ENCODE measurements at regions not wholly inside any gene's neighbourhood (a gene's known extent, or its start where the extent isn't known, plus 50 kb on each side); places are given as distances from the start of the nearest gene placed in this dataset.

DNA sequence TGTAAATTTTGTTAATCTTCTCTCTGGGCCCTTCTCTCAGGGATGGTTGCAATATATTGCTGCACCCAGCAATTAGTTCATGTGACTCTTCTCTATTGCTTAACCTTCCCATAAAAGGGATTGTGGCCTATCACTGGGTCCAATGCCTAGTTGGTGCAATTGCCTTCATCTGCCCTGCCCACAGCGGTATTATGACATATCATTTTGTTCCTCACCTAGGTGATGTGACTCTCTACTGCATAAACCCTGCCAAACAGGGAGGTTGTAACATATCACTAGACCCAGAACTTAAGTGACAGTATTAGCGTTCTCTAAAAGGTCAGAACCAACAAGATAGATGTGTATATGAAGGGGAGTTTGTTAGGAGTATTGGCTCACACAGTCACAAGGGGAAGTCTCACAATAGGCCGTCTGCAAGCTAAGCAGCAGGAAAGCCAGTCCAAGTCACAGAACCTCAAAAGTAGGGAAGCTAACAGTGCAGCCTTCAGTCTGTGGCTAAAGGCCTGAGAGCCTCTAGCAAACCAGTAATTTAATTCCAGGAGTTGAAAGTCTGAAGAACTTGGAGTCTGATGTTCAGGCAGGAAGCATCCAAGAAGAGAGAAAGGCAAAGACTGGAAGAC lies 317.8 kb downstream of the RPS4Y2 start:
- H3K36me3 Mint-ChIP-seq (ENCODE audit: low read depth): peaks cover 3% of the 10 kb centered on the region
- no peak overlapping the region for H3K27ac Mint-ChIP-seq
- H3K9me3 ChIP-seq (ENCODE audit: control insufficient read depth, low read length, poor library complexity, severe bottlenecking): no peaks in the 10 kb centered on the region
- H3K27me3 Mint-ChIP-seq: no peaks in the 10 kb centered on the region
- ATAC-seq (no peak), DNase-seq (no peak)
- H3K4me1 Mint-ChIP-seq: peaks cover 6% of the 10 kb centered on the region
- H3K4me3 Mint-ChIP-seq: no peak overlapping the region

GRCh38 chrY:21075658-21076057 lies 319.8 kb downstream of the RPS4Y2 start:
- no peak overlapping the region for H3K27ac Mint-ChIP-seq
- H3K27me3 Mint-ChIP-seq: no peaks in the 10 kb centered on the region
- DNase-seq (no peak), ATAC-seq (no peak)
- H3K4me1 Mint-ChIP-seq: peaks cover 6% of the 10 kb centered on the region
- no peaks in the 10 kb centered on the region for H3K9me3 ChIP-seq (ENCODE audit: control insufficient read depth, low read length, poor library complexity, severe bottlenecking)
- no peak overlapping the region for H3K4me3 Mint-ChIP-seq
- H3K36me3 Mint-ChIP-seq (ENCODE audit: low read depth): peaks cover 3% of the 10 kb centered on the region

- peaks cover 2% of the 10 kb centered on the region for H3K4me1 Mint-ChIP-seq
- no peak overlapping the region for H3K4me3 Mint-ChIP-seq
- H3K36me3 Mint-ChIP-seq (ENCODE audit: low read depth): peaks cover 3% of the 10 kb centered on the region
- no peaks in the 10 kb centered on the region for H3K27me3 Mint-ChIP-seq
- no peak for DNase-seq
- no peaks in the 10 kb centered on the region for H3K9me3 ChIP-seq (ENCODE audit: control insufficient read depth, low read length, poor library complexity, severe bottlenecking)
- H3K27ac Mint-ChIP-seq: no peak overlapping the region
- no peak for ATAC-seq
Observed at GRCh38 chrY:21079670-21080069, 323.8 kb downstream of the RPS4Y2 start.

DNA sequence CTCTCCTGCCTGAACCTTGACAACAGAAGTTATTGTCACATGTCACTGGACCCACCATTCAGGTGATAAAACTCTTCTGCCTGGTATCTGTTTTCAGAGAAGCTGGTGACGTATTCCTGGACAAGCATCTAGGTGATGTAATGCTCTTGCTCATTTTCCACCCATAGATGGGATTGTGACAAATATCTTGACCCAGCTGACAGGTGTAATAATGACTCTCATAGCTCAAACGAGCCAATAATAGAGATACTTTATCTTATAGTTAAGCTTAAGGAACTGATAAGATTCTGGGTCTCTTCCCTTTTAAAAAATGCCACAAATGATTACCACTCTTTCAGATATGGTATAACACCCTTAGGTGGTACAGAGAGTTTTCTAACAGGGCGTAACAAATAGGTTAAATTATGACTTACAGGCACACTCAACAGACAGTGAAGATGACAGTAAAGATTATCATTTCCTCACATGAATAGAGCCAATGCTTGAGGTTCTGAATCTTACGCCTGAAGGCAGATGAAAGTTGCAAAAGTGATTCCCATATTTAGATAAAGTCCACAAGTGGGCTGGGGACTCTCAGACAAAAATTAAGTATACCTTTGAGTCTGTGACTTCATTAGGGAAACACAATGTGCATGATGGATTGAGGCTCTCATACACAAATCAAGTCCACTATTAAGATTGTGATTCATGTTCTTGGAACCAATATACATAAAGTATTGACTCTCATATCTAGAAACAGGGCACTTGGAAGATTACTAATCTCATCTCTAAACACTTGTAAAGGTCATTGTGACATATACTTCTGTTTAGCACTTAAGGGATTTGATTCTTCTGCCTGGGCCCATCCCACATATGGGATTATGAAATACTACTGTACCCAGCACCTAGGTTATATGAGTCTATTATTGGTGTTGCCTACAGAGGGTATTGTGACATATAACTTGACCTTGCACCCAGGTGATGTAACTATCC lies 326.0 kb downstream of the RPS4Y2 start:
- H3K36me3 Mint-ChIP-seq (ENCODE audit: low read depth): peaks cover 3% of the 10 kb centered on the region
- H3K4me3 Mint-ChIP-seq: no peak overlapping the region
- no peak for ATAC-seq
- H3K27ac Mint-ChIP-seq: no peak overlapping the region
- H3K4me1 Mint-ChIP-seq: peaks cover 2% of the 10 kb centered on the region
- H3K9me3 ChIP-seq (ENCODE audit: control insufficient read depth, low read length, poor library complexity, severe bottlenecking): no peaks in the 10 kb centered on the region
- no peaks in the 10 kb centered on the region for H3K27me3 Mint-ChIP-seq
- DNase-seq: no peak

DNA sequence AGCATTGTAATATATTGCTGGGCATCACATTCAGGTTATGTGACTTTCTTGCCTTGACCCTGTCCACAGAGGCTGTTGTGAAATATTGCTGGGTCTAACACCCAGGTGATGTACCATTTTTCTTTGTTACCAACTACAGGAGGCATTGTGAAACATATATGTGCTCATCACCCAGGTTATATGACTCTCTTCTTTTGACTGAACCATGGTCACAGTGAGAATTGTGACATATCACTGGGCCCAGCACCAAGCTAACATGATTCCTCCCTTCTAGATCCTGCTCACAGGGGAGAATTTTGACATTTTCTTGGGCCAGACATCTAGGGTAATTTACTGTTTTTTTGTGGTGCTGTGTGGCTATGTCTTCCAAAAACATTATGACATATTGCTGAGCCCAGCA lies 326.7 kb downstream of the RPS4Y2 start:
- peaks cover 2% of the 10 kb centered on the region for H3K4me1 Mint-ChIP-seq
- no peak overlapping the region for H3K4me3 Mint-ChIP-seq
- no peak overlapping the region for H3K27ac Mint-ChIP-seq
- no peak for DNase-seq
- peaks cover 3% of the 10 kb centered on the region for H3K36me3 Mint-ChIP-seq (ENCODE audit: low read depth)
- no peaks in the 10 kb centered on the region for H3K27me3 Mint-ChIP-seq
- ATAC-seq: no peak
- no peaks in the 10 kb centered on the region for H3K9me3 ChIP-seq (ENCODE audit: control insufficient read depth, low read length, poor library complexity, severe bottlenecking)

- H3K9me3 ChIP-seq (ENCODE audit: control insufficient read depth, low read length, poor library complexity, severe bottlenecking): no peaks in the 10 kb centered on the region
- no peaks in the 10 kb centered on the region for H3K4me1 Mint-ChIP-seq
- DNase-seq: no peak
- no peak for ATAC-seq
- no peak overlapping the region for H3K4me3 Mint-ChIP-seq
- no peaks in the 10 kb centered on the region for H3K27me3 Mint-ChIP-seq
- H3K27ac Mint-ChIP-seq: no peak overlapping the region
- no peaks in the 10 kb centered on the region for H3K36me3 Mint-ChIP-seq (ENCODE audit: low read depth)
Observed at GRCh38 chrY:21091909-21092308, 336.0 kb downstream of the RPS4Y2 start.

GRCh38 chrY:21102507-21102906 lies 346.6 kb downstream of the RPS4Y2 start:
- Mint-ChIP-seq H3K4me3 (no peak overlapping the region), H3K27ac (no peak overlapping the region), H3K27me3 (no peaks in the 10 kb centered on the region), H3K36me3 (ENCODE audit: low read depth) (no peaks in the 10 kb centered on the region), H3K4me1 (peaks cover 2% of the 10 kb centered on the region)
- ATAC-seq (no peak), DNase-seq (no peak)
- no peaks in the 10 kb centered on the region for H3K9me3 ChIP-seq (ENCODE audit: control insufficient read depth, low read length, poor library complexity, severe bottlenecking)

DNA sequence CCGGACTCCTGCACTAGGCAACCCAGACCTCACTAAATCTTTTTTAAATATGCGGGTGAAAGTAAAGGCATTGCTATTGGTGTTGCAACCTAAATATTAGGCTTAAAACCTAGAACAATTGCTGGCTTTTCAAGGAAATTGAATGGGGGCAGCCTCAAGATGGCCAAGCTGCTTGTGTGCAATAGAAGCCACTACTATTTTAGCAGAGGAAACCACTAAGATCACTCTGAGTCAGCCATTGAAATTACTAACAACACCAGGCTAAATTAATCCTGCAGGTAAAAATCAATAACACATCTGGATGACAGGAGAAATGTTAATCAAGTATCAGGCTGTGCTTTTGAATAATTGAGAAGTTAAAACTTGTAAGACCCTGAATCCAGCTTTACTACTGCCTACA lies 348.0 kb downstream of the RPS4Y2 start:
- no peaks in the 10 kb centered on the region for H3K27me3 Mint-ChIP-seq
- H3K9me3 ChIP-seq (ENCODE audit: control insufficient read depth, low read length, poor library complexity, severe bottlenecking): no peaks in the 10 kb centered on the region
- H3K27ac Mint-ChIP-seq: no peak overlapping the region
- H3K4me3 Mint-ChIP-seq: no peak overlapping the region
- no peak for DNase-seq
- peaks cover 2% of the 10 kb centered on the region for H3K4me1 Mint-ChIP-seq
- ATAC-seq: no peak
- no peaks in the 10 kb centered on the region for H3K36me3 Mint-ChIP-seq (ENCODE audit: low read depth)

GRCh38 chrY:21105529-21105928 lies 349.6 kb downstream of the RPS4Y2 start:
- Mint-ChIP-seq H3K27ac (no peak overlapping the region), H3K4me3 (no peak overlapping the region), H3K4me1 (peaks cover 2% of the 10 kb centered on the region), H3K27me3 (no peaks in the 10 kb centered on the region), H3K36me3 (ENCODE audit: low read depth) (no peaks in the 10 kb centered on the region)
- DNase-seq (no peak), ATAC-seq (no peak)
- no peaks in the 10 kb centered on the region for H3K9me3 ChIP-seq (ENCODE audit: control insufficient read depth, low read length, poor library complexity, severe bottlenecking)

GRCh38 chrY:21111313-21111712 lies 355.4 kb downstream of the RPS4Y2 start:
- no peaks in the 10 kb centered on the region for H3K9me3 ChIP-seq (ENCODE audit: control insufficient read depth, low read length, poor library complexity, severe bottlenecking)
- Mint-ChIP-seq H3K4me3 (no peak overlapping the region), H3K4me1 (peaks cover 3% of the 10 kb centered on the region), H3K27ac (no peak overlapping the region), H3K36me3 (ENCODE audit: low read depth) (no peaks in the 10 kb centered on the region), H3K27me3 (no peaks in the 10 kb centered on the region)
- no peak for ATAC-seq
- no peak for DNase-seq

- no peaks in the 10 kb centered on the region for H3K9me3 ChIP-seq (ENCODE audit: control insufficient read depth, low read length, poor library complexity, severe bottlenecking)
- no peak for DNase-seq
- H3K27ac Mint-ChIP-seq: no peak overlapping the region
- H3K36me3 Mint-ChIP-seq (ENCODE audit: low read depth): no peaks in the 10 kb centered on the region
- ATAC-seq: no peak
- H3K4me1 Mint-ChIP-seq: no peaks in the 10 kb centered on the region
- no peaks in the 10 kb centered on the region for H3K27me3 Mint-ChIP-seq
- H3K4me3 Mint-ChIP-seq: no peak overlapping the region
Observed at GRCh38 chrY:21121065-21121464, 365.2 kb downstream of the RPS4Y2 start.

- Mint-ChIP-seq H3K27me3 (no peaks in the 10 kb centered on the region), H3K4me3 (no peak overlapping the region), H3K27ac (no peak overlapping the region), H3K4me1 (no peaks in the 10 kb centered on the region), H3K36me3 (ENCODE audit: low read depth) (no peaks in the 10 kb centered on the region)
- no peak for DNase-seq
- no peaks in the 10 kb centered on the region for H3K9me3 ChIP-seq (ENCODE audit: control insufficient read depth, low read length, poor library complexity, severe bottlenecking)
- no peak for ATAC-seq
Observed at GRCh38 chrY:21135591-21135990, 375.5 kb upstream of the RBMY1B start.

GRCh38 chrY:21138056-21138758 lies 372.9 kb upstream of the RBMY1B start:
- Mint-ChIP-seq H3K36me3 (ENCODE audit: low read depth) (no peaks in the 10 kb centered on the region), H3K4me1 (no peaks in the 10 kb centered on the region), H3K4me3 (peak overlapping the region; percentile 12), H3K27ac (no peak overlapping the region), H3K27me3 (no peaks in the 10 kb centered on the region)
- ATAC-seq (no peak), DNase-seq (no peak)
- no peaks in the 10 kb centered on the region for H3K9me3 ChIP-seq (ENCODE audit: control insufficient read depth, low read length, poor library complexity, severe bottlenecking)
